HEK293T (cell line): ENCODE measurements at regions not wholly inside any gene's neighbourhood (a gene's known extent, or its start where the extent isn't known, plus 50 kb on each side); places are given as distances from the start of the nearest gene placed in this dataset.

Experiments used
- CTCF ChIA-PET: fragments of 350-600 bp; formaldehyde crosslinking; extraction: SDS; loops from one replicate; lab custom pipeline; 2021; ENCODE audit warnings: antibody characterized with exemption, inconsistent platforms; lab: Yijun Ruan, JAX
- POLR2A ChIA-PET: fragments of 350-600 bp; formaldehyde crosslinking; extraction: SDS; loops from one replicate; lab custom pipeline; 2020; ENCODE audit warnings: antibody characterized with exemption, inconsistent platforms; lab: Yijun Ruan, JAX
- DNase-seq: peaks from one replicate; pipeline ENCODE4 v3.0.0; 2012; ENCODE audit warnings: mixed read lengths; ENCODE audit errors: extremely low spot score
- ARNT ChIP-seq: fragments of 450-650 bp; IDR thresholded peaks from 2 replicates; pipeline ENCODE4 v1.6.1; 2017; ENCODE audit warnings: mild to moderate bottlenecking
- BHLHE40 ChIP-seq: fragments of 450-650 bp; IDR thresholded peaks from 2 replicates; pipeline ENCODE4 v1.6.1; 2016; ENCODE audit warnings: mild to moderate bottlenecking, moderate library complexity, borderline replicate concordance
- CTBP1 ChIP-seq: fragments of 450-650 bp; IDR thresholded peaks from 2 replicates; pipeline ENCODE4 v1.6.1; 2016; ENCODE audit warnings: borderline replicate concordance
- ELF4 ChIP-seq: fragments of 450-650 bp; IDR thresholded peaks from 2 replicates; pipeline ENCODE4 v1.6.1; 2017; ENCODE audit warnings: antibody characterized with exemption
- FOXA1 ChIP-seq: fragments of 450-650 bp; IDR thresholded peaks from 2 replicates; pipeline ENCODE4 v1.6.1; 2016; ENCODE audit warnings: mild to moderate bottlenecking
- FOXK2 ChIP-seq: fragments of 450-650 bp; IDR thresholded peaks from 2 replicates; pipeline ENCODE4 v1.6.1; 2016; ENCODE audit warnings: mild to moderate bottlenecking
- FOXM1 ChIP-seq: fragments of 450-650 bp; IDR thresholded peaks from 2 replicates; pipeline ENCODE4 v1.6.1; 2017; ENCODE audit warnings: mild to moderate bottlenecking, borderline replicate concordance
- HDGF ChIP-seq: fragments of 450-650 bp; IDR thresholded peaks from 2 replicates; pipeline ENCODE4 v1.6.1; 2017; ENCODE audit warnings: antibody characterized with exemption, borderline replicate concordance
- L3MBTL2 ChIP-seq: fragments of 450-650 bp; conservative IDR thresholded peaks from 2 replicates; pipeline ENCODE4 v1.6.1; 2016; ENCODE audit warnings: mild to moderate bottlenecking
- LEF1 ChIP-seq: fragments of 450-650 bp; IDR thresholded peaks from 2 replicates; pipeline ENCODE4 v1.6.1; 2017; ENCODE audit warnings: mild to moderate bottlenecking, borderline replicate concordance
- NFRKB ChIP-seq: fragments of 450-650 bp; IDR thresholded peaks from 2 replicates; pipeline ENCODE4 v1.6.1; 2016; ENCODE audit warnings: mild to moderate bottlenecking, moderate library complexity
- PKNOX1 ChIP-seq: fragments of 450-650 bp; IDR thresholded peaks from 2 replicates; pipeline ENCODE4 v1.6.1; 2016
- SP1 ChIP-seq: fragments of 450-650 bp; IDR thresholded peaks from 2 replicates; pipeline ENCODE4 v1.6.1; 2017
- SUZ12 ChIP-seq: fragments of 450-650 bp; IDR thresholded peaks from 2 replicates; pipeline ENCODE4 v1.6.1; 2016; ENCODE audit warnings: mild to moderate bottlenecking
- TARDBP ChIP-seq: fragments of 450-650 bp; IDR thresholded peaks from 2 replicates; pipeline ENCODE4 v1.6.1; 2016
- ZNF384 ChIP-seq: fragments of 450-650 bp; IDR thresholded peaks from 2 replicates; pipeline ENCODE4 v1.6.1; 2016

GRCh38 chr14:30179381-30180130 is 251.9 kb upstream of the PRKD1 start:
- POLR2A ChIA-PET = no interaction called here
- CTCF ChIA-PET = no interaction called here
- TF ChIP-seq CTBP1 = no peak
- no peak for TF ChIP-seq FOXK2
- no peak for TF ChIP-seq TARDBP
- no peak for TF ChIP-seq PKNOX1
- TF ChIP-seq NFRKB = no peak
- no peak for TF ChIP-seq FOXM1
- no peak for TF ChIP-seq ELF4
- TF ChIP-seq BHLHE40 = no peak
- no peak for TF ChIP-seq SP1
- TF ChIP-seq ZNF384 = no peak
- no peak for TF ChIP-seq SUZ12
- TF ChIP-seq HDGF = no peak
- no peak for TF ChIP-seq L3MBTL2
- no peak for DNase-seq

GRCh38 chr14:30180219-30180618 is 252.6 kb upstream of the PRKD1 start:
- CTCF ChIA-PET = no interaction called here
- no peak for DNase-seq
- POLR2A ChIA-PET = no interaction called here
- no peak for TF ChIP-seq L3MBTL2
- no peak for TF ChIP-seq PKNOX1
- TF ChIP-seq FOXA1 = no peak
- no peak for TF ChIP-seq CTBP1
- no peak for TF ChIP-seq NFRKB
- no peak for TF ChIP-seq ARNT
- TF ChIP-seq FOXK2 = no peak

- peak; percentile 5 for DNase-seq
- CTCF ChIA-PET = no interaction called here
- TF ChIP-seq ARNT = no peak
- TF ChIP-seq L3MBTL2 = no peak
- no peak for TF ChIP-seq ZNF384
- TF ChIP-seq FOXK2 = no peak
- TF ChIP-seq NFRKB = no peak
- TF ChIP-seq SUZ12 = no peak
- no peak for TF ChIP-seq BHLHE40
- TF ChIP-seq LEF1 = no peak
- TF ChIP-seq SP1 = no peak
- no peak for TF ChIP-seq ELF4
- no peak for TF ChIP-seq TARDBP
- TF ChIP-seq FOXM1 = no peak
- no peak for TF ChIP-seq HDGF
- POLR2A ChIA-PET = no interaction called here
These were observed 258.2 kb upstream of the PRKD1 start for GRCh38 chr14:30185832-30186231.

GRCh38 chr14:30191639-30192279 is 264.1 kb upstream of the PRKD1 start:
- no peak for DNase-seq
- POLR2A ChIA-PET = no interaction called here
- TF ChIP-seq FOXK2 (no peak), PKNOX1 (no peak), ELF4 (no peak)
- CTCF ChIA-PET = no interaction called here

- no peak for DNase-seq
- ChIA-PET POLR2A (no interaction called here), CTCF (no interaction called here)
- TF ChIP-seq ZNF384 (no peak), FOXK2 (no peak), ELF4 (no peak), LEF1 (no peak), NFRKB (no peak), CTBP1 (no peak), TARDBP (no peak), SUZ12 (no peak)
These were observed 265.5 kb upstream of the PRKD1 start for GRCh38 chr14:30193101-30193500.

- DNase-seq = no peak
- TF ChIP-seq PKNOX1 (no peak), ARNT (no peak), FOXK2 (no peak)
- POLR2A ChIA-PET = no interaction called here
- CTCF ChIA-PET = no interaction called here
These were observed 266.3 kb upstream of the PRKD1 start for GRCh38 chr14:30193845-30194501.
